Thyroid gland (tissue), 4 donors: ENCODE measurements at regions not wholly inside any gene's neighbourhood (a gene's known extent, or its start where the extent isn't known, plus 50 kb on each side); places are given as distances from the start of the nearest gene placed in this dataset.

Experiments
- DNase-seq, 2 donors: peaks; one replicate each; pipeline ENCODE4 v3.0.0-alpha.2; 2019
- H3K27ac ChIP-seq, 3 donors: fragments of 200-600 bp; sonication (generic); 1 replicate in 2 of 3; 2 replicates in 1 of 3; pipeline ENCODE4 v1.5.1; 2016 to 2019; ENCODE audit warnings: mild to moderate bottlenecking in 1 of 3, moderate library complexity in 1 of 3
- H3K27me3 ChIP-seq: fragments of 200-600 bp; sonication (generic); one replicate; pipeline ENCODE4 v1.5.1; 2019
- H3K36me3 ChIP-seq, 2 donors: fragments of 200-600 bp; sonication (generic); one replicate each; pipeline ENCODE4 v1.5.1; 2016 to 2019
- H3K4me1 ChIP-seq, 2 donors: fragments of 200-600 bp; sonication (generic); one replicate each; pipeline ENCODE4 v1.5.1; 2017 to 2019
- H3K4me3 ChIP-seq, 3 donors: fragments of 200-600 bp; sonication (generic); replicated peaks in 1 of 3; 1 replicate in 2 of 3; 2 replicates in 1 of 3; pipeline ENCODE4 v1.5.1; 2016; ENCODE audit warnings: mild to moderate bottlenecking in 1 of 3
- H3K9me3 ChIP-seq: fragments of 200-600 bp; sonication (generic); one replicate; pipeline ENCODE4 v1.5.1; 2017
- POLR2A ChIP-seq, 2 donors: fragments of 450-650 bp; IDR thresholded peaks; one replicate each; pipeline ENCODE4 v1.6.1; 2017; ENCODE audit warnings: antibody characterized with exemption in 2 of 2, mild to moderate bottlenecking in 2 of 2, moderate library complexity in 1 of 2
- WGBS, 2 donors: methylation state at CpG; one replicate each; pipeline ENCODE4 v1.1.5; 2017; 5-methylcytosine and 5-hydroxymethylcytosine counted together
- intact Hi-C: fragments of 100-400 bp; cut with DNase I; formaldehyde crosslinking; loops from one replicate; pipeline ENCODE4 v1.15.1; 2023
- TF ChIP-seq, protein P1 (sequence below), 6 experiments: fragments of 200-600 bp in 3 of 6; fragments of 450-650 bp in 3 of 6; sonication (generic) in 3 of 6; IDR thresholded peaks; one replicate each; pipeline ENCODE4 v1.5.1; 2016 to 2019; ENCODE audit warnings: antibody characterized with exemption in 6 of 6, mild to moderate bottlenecking in 2 of 6, inconsistent platforms in 1 of 6, moderate library complexity in 1 of 6

DNA sequence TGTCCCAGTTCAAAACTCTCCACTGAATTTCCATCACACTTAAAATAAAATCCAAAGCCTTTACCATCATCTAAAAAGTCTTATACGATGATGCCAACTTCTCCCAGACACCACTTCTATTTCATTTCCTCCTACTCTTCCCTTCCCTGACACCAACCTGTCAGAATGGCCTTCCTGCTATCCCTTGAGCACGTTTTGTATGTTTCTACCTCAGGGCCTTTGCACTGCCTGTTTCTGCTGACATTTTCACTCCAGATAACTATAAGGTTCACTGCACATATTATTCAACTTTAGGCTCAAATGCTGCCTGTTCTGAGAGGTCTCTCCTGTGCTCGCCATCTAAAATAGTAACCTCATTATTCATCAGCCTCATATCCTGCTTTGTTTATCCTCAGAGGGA is 269.6 kb downstream of the HTR7 start:
- no peak overlapping the region for H3K27ac ChIP-seq
- H3K27me3 ChIP-seq = no peaks in the 10 kb centered on the region
- TF ChIP-seq, protein P1, sequence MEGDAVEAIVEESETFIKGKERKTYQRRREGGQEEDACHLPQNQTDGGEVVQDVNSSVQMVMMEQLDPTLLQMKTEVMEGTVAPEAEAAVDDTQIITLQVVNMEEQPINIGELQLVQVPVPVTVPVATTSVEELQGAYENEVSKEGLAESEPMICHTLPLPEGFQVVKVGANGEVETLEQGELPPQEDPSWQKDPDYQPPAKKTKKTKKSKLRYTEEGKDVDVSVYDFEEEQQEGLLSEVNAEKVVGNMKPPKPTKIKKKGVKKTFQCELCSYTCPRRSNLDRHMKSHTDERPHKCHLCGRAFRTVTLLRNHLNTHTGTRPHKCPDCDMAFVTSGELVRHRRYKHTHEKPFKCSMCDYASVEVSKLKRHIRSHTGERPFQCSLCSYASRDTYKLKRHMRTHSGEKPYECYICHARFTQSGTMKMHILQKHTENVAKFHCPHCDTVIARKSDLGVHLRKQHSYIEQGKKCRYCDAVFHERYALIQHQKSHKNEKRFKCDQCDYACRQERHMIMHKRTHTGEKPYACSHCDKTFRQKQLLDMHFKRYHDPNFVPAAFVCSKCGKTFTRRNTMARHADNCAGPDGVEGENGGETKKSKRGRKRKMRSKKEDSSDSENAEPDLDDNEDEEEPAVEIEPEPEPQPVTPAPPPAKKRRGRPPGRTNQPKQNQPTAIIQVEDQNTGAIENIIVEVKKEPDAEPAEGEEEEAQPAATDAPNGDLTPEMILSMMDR (IDR thresholded peaks at IDR 0.05) = no peak
- no peak for TF ChIP-seq POLR2A (IDR thresholded peaks at IDR 0.05)
- whole genome bisulfite sequencing, 2 donors = 90 to 92% methylated on average over 3 of the region's 3 CpGs
- H3K9me3 ChIP-seq = no peaks in the 10 kb centered on the region
- H3K4me3 ChIP-seq = no peak overlapping the region
- no peaks in the 10 kb centered on the region for H3K36me3 ChIP-seq
- intact Hi-C loops = no loop called here
- DNase-seq = no peak
- H3K4me1 ChIP-seq = no peaks in the 10 kb centered on the region

DNA sequence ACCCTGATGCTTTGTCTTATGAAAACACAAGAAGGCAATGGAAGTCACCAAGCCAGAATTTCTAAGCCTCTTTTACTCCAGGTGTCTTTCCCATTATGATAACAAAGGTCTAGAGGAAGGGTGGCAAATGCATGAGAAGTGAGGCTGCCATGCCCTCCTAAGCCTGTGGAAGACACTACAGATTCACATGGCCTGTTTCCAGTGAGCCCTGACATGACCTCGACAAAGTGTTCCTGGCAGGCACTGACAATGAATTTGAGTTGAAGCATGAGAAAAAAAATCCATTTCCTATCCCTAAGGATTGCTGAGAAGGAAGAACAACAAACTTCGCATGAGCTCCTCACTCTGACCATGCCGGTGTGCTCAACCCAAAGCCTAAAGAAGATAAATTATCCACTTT is 268.0 kb downstream of the HTR7 start:
- Histone ChIP-seq H3K4me1 (no peaks in the 10 kb centered on the region), H3K4me3 (no peak overlapping the region), H3K27ac (no peak overlapping the region), H3K9me3 (no peaks in the 10 kb centered on the region), H3K27me3 (no peaks in the 10 kb centered on the region), H3K36me3 (no peaks in the 10 kb centered on the region)
- WGBS, 2 donors = 37 to 53% methylated on average over 3 of the region's 3 CpGs
- no peak for DNase-seq
- intact Hi-C loops = no loop called here
- TF ChIP-seq, protein P1 (IDR thresholded peaks at IDR 0.05) = no peak
- TF ChIP-seq POLR2A (IDR thresholded peaks at IDR 0.05) = no peak

DNA sequence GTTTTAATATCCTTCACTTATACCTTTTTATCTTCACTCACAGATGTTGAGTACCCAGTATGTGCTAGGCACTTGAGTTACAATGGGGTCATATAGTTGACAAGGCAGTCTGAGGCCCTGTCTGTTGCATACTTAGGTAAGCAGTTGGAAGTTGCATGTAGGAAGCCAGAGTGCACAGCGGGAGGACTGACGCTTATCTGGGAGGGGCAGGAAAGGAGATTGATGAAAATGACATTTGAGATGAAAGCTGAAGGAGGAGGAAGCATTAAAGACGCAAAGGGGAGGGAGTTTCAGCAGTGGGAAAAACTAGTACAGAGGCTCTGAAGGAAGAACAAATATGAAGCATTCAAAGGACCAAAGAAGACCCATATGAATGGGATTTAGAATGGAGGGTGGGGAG is 266.2 kb downstream of the HTR7 start:
- Histone ChIP-seq H3K4me1 (no peaks in the 10 kb centered on the region), H3K36me3 (no peaks in the 10 kb centered on the region), H3K27ac (no peak overlapping the region), H3K9me3 (no peaks in the 10 kb centered on the region), H3K27me3 (no peaks in the 10 kb centered on the region), H3K4me3 (no peak overlapping the region)
- intact Hi-C loops = no loop called here
- no peak for TF ChIP-seq POLR2A (IDR thresholded peaks at IDR 0.05)
- TF ChIP-seq, protein P1 (IDR thresholded peaks at IDR 0.05) = no peak
- DNase-seq = no peak
- 58 to 60% methylated on average over 3 of the region's 3 CpGs for whole genome bisulfite sequencing, 2 donors

DNA sequence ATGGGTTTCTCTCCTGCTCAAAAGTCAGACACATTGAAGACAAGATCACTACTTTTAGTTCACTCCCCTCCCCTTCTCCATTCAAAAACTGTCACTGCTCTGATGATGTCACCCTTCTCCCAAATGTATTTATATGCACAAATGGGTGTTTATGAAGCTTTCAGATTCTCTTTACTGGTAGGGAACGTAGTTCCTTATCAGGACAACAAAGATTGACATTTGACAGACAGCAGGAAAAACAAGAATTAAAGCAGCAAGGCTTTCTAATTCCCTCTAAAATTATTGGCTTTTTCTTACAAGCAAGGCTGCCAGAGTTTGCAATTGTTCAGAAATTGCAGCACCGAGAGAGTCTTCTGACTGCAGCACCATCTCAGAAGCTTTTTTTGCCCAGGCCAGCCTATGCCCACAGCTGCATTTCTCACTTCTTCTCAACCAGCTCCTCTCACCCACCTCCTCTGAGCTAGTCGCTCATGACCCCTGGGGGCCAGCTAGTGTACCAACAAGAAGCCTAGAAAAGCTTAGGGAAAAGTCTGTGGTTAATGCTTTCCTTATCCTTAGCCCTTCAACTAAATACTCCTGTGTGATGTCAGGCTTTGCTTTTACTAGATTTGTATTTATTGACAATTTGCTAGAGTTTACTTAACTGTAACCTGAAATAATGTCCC is 265.1 kb downstream of the HTR7 start:
- Histone ChIP-seq H3K4me1 (no peaks in the 10 kb centered on the region), H3K27ac (no peak overlapping the region), H3K4me3 (no peak overlapping the region), H3K36me3 (no peaks in the 10 kb centered on the region), H3K27me3 (no peaks in the 10 kb centered on the region), H3K9me3 (no peaks in the 10 kb centered on the region)
- 30 to 35% methylated on average over 3 of the region's 3 CpGs for WGBS, 2 donors
- peak; percentile 9 for DNase-seq
- intact Hi-C loops = no loop called here
- TF ChIP-seq POLR2A (IDR thresholded peaks at IDR 0.05) = no peak
- TF ChIP-seq, protein P1 (IDR thresholded peaks at IDR 0.05) = peak in 2 of 6 experiments; percentile 21 to 23

DNA sequence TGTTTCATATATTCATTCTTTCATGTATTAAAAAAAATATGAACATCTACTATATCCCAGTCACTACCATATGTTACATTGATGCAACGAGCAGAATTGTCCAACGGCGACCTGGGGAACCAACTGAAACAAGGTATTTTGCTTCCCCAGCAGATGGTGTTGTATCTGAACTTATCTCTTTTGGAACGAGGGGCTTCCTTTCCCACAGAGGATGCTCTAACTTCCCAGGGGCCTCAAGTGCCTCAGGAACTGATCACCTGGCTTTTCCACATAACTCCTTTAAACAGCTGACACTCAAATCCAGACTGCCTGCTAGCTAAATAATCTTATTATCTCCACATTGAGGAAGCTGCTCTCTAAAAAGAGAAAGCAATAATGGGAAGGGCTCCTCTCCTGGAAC is 259.3 kb downstream of the HTR7 start:
- Histone ChIP-seq H3K27ac (no peak overlapping the region), H3K4me3 (no peak overlapping the region), H3K27me3 (no peaks in the 10 kb centered on the region), H3K9me3 (no peaks in the 10 kb centered on the region), H3K4me1 (no peaks in the 10 kb centered on the region), H3K36me3 (no peaks in the 10 kb centered on the region)
- TF ChIP-seq, protein P1 (IDR thresholded peaks at IDR 0.05) = no peak
- TF ChIP-seq POLR2A (IDR thresholded peaks at IDR 0.05) = no peak
- intact Hi-C loops = no loop called here
- no peak for DNase-seq
- 65 to 79% methylated on average over 4 of the region's 4 CpGs for WGBS, 2 donors
